NB4 (cell line): ENCODE measurements at regions not wholly inside any gene's neighbourhood (a gene's known extent, or its start where the extent isn't known, plus 50 kb on each side); places are given as distances from the start of the nearest gene placed in this dataset.

Source experiments
- DNase-seq: peaks from one replicate; pipeline ENCODE4 v3.0.0; 2010; ENCODE audit warnings: low read depth
- H3K4me3 ChIP-seq: one replicate; pipeline ENCODE4 v1.5.1; 2011; ENCODE audit warnings: mild to moderate bottlenecking, low read depth, low read length, moderate library complexity
- CTCF ChIP-seq: IDR thresholded peaks from one replicate; pipeline ENCODE4 v1.5.1; 2012; ENCODE audit warnings: low read depth, low read length
- MAX ChIP-seq: IDR thresholded peaks from 2 replicates; pipeline ENCODE4 v1.6.1; 2011; ENCODE audit warnings: low read depth, low read length
- MYC ChIP-seq: IDR thresholded peaks from 2 replicates; pipeline ENCODE4 v1.6.1; 2011; ENCODE audit warnings: low read depth, low read length
- POLR2A ChIP-seq: IDR thresholded peaks from 2 replicates; pipeline ENCODE4 v1.6.1; 2011; ENCODE audit warnings: mild to moderate bottlenecking; ENCODE audit not compliant: insufficient read length; ENCODE audit errors: extremely low read depth

- H3K4me3 ChIP-seq = no peak overlapping the region
- TF ChIP-seq CTCF (no peak), MYC (no peak), POLR2A (no peak), MAX (no peak)
- no peak for DNase-seq
These were observed 1214.3 kb upstream of the RAG2 start for GRCh38 chr11:37812281-37812880.

GRCh38 chr11:37811349-37811748, 1213.3 kb upstream of the RAG2 start:
- no peak overlapping the region for H3K4me3 ChIP-seq
- TF ChIP-seq MAX = no peak
- TF ChIP-seq CTCF = no peak
- no peak for DNase-seq

- no peak for TF ChIP-seq POLR2A
- TF ChIP-seq MYC = no peak
- TF ChIP-seq CTCF = no peak
- no peak for TF ChIP-seq MAX
- H3K4me3 ChIP-seq = no peak overlapping the region
- no peak for DNase-seq
These were observed 1206.6 kb upstream of the RAG2 start for GRCh38 chr11:37804666-37805065.

- H3K4me3 ChIP-seq = no peak overlapping the region
- DNase-seq = no peak
- TF ChIP-seq POLR2A (no peak), MYC (no peak), MAX (no peak), CTCF (no peak)
These were observed 1190.3 kb upstream of the RAG2 start for GRCh38 chr11:37788141-37788877.

GRCh38 chr11:37786214-37786755, 1188.2 kb upstream of the RAG2 start:
- no peak for DNase-seq
- no peak overlapping the region for H3K4me3 ChIP-seq
- TF ChIP-seq POLR2A (no peak), MAX (no peak), MYC (no peak), CTCF (no peak)
